Panc1 (cell line): ENCODE measurements at regions not wholly inside any gene's neighbourhood (a gene's known extent, or its start where the extent isn't known, plus 50 kb on each side); places are given as distances from the start of the nearest gene placed in this dataset.
"Not testable (repeated sequence)": the region's sequence is repeated elsewhere in the genome, so short reads cannot be mapped to it uniquely, and the experiment has no call there.

Experiments used
- CTCF ChIP-seq: fragments of 450-650 bp; IDR thresholded peaks from 2 replicates; pipeline ENCODE4 v1.5.1; 2017; ENCODE audit warnings: mild to moderate bottlenecking
- POLR2AphosphoS5 ChIP-seq: IDR thresholded peaks from 2 replicates; pipeline ENCODE4 v1.6.1; 2012; ENCODE audit warnings: mild to moderate bottlenecking, low read depth, low read length, moderate library complexity
- REST ChIP-seq, 2 experiments: IDR thresholded peaks; 2 replicates each; pipeline ENCODE4 v1.6.1; 2011 to 2012; ENCODE audit warnings: low read depth in 2 of 2, control low read depth in 1 of 2, low read length in 1 of 2, mild to moderate bottlenecking in 1 of 2, moderate library complexity in 1 of 2; ENCODE audit not compliant: insufficient read depth in 1 of 2
- SIN3A ChIP-seq: IDR thresholded peaks from 2 replicates; pipeline ENCODE4 v1.6.1; 2012; ENCODE audit warnings: low read depth, mild to moderate bottlenecking, low read length, moderate library complexity, borderline replicate concordance; ENCODE audit not compliant: insufficient read depth
- TCF7L2 ChIP-seq: IDR thresholded peaks from 2 replicates; pipeline ENCODE4 v1.6.1; 2011; ENCODE audit warnings: mild to moderate bottlenecking, low read depth, low read length, inconsistent platforms

GRCh38 chr6:141746324-141746723, 386.4 kb upstream of the GJE1 start:
- not testable (repeated sequence) for TF ChIP-seq CTCF; POLR2AphosphoS5; REST (IDR thresholded peaks at IDR 0.05; ENCODE audit: insufficient read depth in 1 of 2, low read depth in 2 of 2, low read length in 1 of 2); SIN3A; TCF7L2
